Activated CD4-positive, alpha-beta memory T cell treated with anti-CD3 and anti-CD28 coated beads for 36 hours (primary cell): ENCODE measurements at regions not wholly inside any gene's neighbourhood (a gene's known extent, or its start where the extent isn't known, plus 50 kb on each side); places are given as distances from the start of the nearest gene placed in this dataset.
"Not testable (repeated sequence)": the region's sequence is repeated elsewhere in the genome, so short reads cannot be mapped to it uniquely, and the experiment has no call there.

ENCODE experiments used
- CTCF ChIA-PET: fragments of 350-600 bp; sonication (Branson Sonifier 250); formaldehyde crosslinking; loops from one replicate; lab custom pipeline; 2021; ENCODE audit warnings: antibody characterized with exemption, inconsistent platforms; lab: Charles Lee
- POLR2A ChIA-PET: fragments of 350-600 bp; sonication (Branson Sonifier 250); formaldehyde crosslinking; loops from one replicate; lab custom pipeline; 2021; ENCODE audit warnings: antibody characterized with exemption; lab: Charles Lee
- DNase-seq: peaks from one replicate; pipeline ENCODE4 v3.0.0-alpha.2; 2020
- H3K27ac Mint-ChIP-seq: one replicate; pipeline ENCODE4 v1.8.0; 2021; ENCODE audit warnings: mixed read lengths
- H3K27me3 Mint-ChIP-seq: one replicate; pipeline ENCODE4 v1.8.0; 2021; ENCODE audit warnings: mixed read lengths
- H3K36me3 Mint-ChIP-seq: one replicate; pipeline ENCODE4 v1.8.0; 2021; ENCODE audit warnings: mixed read lengths
- H3K4me1 Mint-ChIP-seq: one replicate; pipeline ENCODE4 v1.8.0; 2021; ENCODE audit warnings: low read depth, mixed read lengths
- H3K4me3 Mint-ChIP-seq: one replicate; pipeline ENCODE4 v1.8.0; 2021; ENCODE audit warnings: mild to moderate bottlenecking, mixed read lengths
- H3K9me3 Mint-ChIP-seq: one replicate; pipeline ENCODE4 v1.8.0; 2021; ENCODE audit warnings: mixed read lengths
- intact Hi-C: fragments of 100-400 bp; cut with micrococcal nuclease; formaldehyde crosslinking; loops from one replicate; pipeline ENCODE4 v1.15.1; 2023

DNA sequence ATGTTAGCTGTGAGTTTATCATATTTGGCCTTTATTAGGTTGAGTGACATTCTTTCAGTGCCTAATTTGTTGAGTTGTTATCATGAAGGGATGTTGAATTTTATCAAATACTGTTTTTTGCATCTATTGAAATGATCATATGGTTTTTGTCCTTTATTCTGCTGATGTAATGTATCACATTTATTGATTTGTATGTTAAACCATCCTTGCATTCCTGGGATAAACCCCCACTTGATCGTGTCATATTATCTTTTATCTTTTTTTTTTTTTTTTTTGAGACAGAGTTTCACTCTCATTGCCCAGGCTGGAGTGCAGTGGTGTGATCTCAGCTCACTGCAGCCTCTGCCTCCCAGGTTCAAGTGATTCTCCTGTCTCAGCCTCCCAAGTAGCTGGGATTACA, 51.9 kb upstream of the MFGE8 start:
- CTCF ChIA-PET, H3K27me3 Mint-ChIP-seq, H3K36me3 Mint-ChIP-seq, POLR2A ChIA-PET, intact Hi-C loops, H3K4me3 Mint-ChIP-seq, H3K27ac Mint-ChIP-seq, H3K4me1 Mint-ChIP-seq, DNase-seq: not testable (repeated sequence)
- peaks cover 37% of the 10 kb centered on the region for H3K9me3 Mint-ChIP-seq

DNA sequence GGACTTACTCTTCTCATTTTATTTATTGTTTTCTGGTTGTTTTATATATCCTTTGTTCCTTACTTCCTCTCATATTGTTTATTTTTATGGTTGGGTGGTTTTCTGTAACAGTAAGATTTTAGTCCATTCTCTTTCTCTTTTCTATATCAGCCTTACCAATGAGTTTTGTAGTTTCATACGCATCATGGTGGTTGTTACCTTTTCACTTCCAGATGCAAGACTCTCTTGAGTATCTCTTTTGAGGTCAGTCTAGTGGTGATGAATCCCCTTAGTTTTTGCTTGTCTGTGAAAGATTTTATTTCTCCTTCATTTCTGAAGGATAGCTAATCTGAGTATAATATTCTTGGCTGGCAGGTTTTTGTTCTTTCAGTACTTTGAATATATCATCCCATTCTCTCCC, 57.1 kb upstream of the MFGE8 start:
- no peak overlapping the region for H3K27ac Mint-ChIP-seq
- POLR2A ChIA-PET: no interaction called here
- CTCF ChIA-PET: no interaction called here
- H3K36me3 Mint-ChIP-seq: peaks cover 8% of the 10 kb centered on the region
- H3K4me3 Mint-ChIP-seq: no peak overlapping the region
- peaks cover 25% of the 10 kb centered on the region for H3K9me3 Mint-ChIP-seq
- no peaks in the 10 kb centered on the region for H3K4me1 Mint-ChIP-seq
- peaks cover 2% of the 10 kb centered on the region for H3K27me3 Mint-ChIP-seq
- no peak for DNase-seq
- intact Hi-C loops: no loop called here

DNA sequence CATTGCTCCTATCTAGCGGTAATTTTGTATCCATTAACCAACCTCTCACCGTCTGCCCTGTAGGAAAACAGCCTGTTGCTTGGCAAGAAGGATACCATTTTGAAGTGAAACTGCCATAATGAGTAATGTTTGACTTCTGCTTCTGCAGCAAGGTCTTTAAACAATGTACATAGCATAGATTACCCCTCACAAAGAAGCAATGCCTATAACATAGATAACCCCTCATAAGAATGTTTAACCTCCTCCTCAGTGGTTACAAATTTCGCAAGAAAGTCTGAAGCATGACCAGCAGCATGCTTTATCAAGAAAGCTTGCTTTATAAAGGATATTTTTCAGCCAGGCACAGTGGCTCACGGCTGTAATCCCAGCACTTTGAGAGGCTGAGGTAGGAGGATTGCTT, 61.2 kb upstream of the MFGE8 start:
- ChIA-PET POLR2A (interaction anchor here (0.6 kb wide), 1 partner anchor 19 kb away, joined by 4 read pairs; no protein-coding TSS in a partner anchor), CTCF (interaction anchor here (1.4 kb wide), 1 partner anchor 70 kb away, joined by 6 read pairs; no protein-coding TSS in a partner anchor)
- no peak for DNase-seq
- Mint-ChIP-seq H3K27ac (no peak overlapping the region), H3K4me3 (no peak overlapping the region), H3K9me3 (peaks cover 10% of the 10 kb centered on the region), H3K4me1 (no peaks in the 10 kb centered on the region), H3K27me3 (peaks cover 7% of the 10 kb centered on the region), H3K36me3 (peaks cover 3% of the 10 kb centered on the region)
- intact Hi-C loops: no loop called here

DNA sequence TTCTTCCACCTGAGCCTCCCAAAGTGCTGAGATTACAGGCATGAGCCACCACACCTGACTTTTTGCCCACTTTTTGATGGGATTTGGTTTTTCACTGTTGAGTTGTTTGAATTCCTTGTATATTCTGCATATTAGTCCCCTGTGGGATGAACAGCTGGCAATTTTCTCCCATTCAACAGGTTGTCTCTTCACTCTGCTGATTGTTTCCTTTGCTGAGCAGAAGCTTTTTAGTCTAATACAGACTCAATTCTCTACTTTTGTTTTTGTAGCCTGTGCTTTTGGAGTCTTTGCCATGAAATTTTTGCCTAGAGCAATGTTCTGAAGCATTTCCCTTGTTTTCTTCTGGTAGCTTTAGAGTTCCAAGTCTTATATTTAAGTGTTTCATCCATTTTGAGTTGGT, 62.7 kb upstream of the MFGE8 start:
- Mint-ChIP-seq H3K27me3 (peaks cover 7% of the 10 kb centered on the region), H3K4me3 (no peak overlapping the region), H3K27ac (no peak overlapping the region), H3K9me3 (no peaks in the 10 kb centered on the region), H3K4me1 (no peaks in the 10 kb centered on the region), H3K36me3 (no peaks in the 10 kb centered on the region)
- DNase-seq: no peak
- POLR2A ChIA-PET: no interaction called here
- intact Hi-C loops: no loop called here
- CTCF ChIA-PET: no interaction called here

DNA sequence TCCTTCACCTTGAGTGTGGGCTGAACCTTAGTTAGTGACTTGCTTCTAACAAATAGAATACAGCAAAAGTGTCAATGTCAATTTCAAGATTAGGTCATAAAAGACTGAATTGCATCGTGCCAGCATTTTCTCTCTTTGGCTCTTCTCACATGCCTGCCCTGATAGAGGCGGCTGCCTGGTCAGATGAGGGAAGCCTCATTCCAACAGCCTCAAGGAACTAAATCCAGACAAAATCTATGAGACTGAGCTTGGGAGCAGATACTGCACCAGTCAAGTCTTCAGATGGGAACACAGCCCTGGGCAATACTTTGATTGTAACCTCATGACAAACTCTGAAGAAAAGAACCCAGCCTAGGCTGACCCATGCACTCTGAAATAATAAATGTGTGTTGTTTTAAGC, 63.5 kb upstream of the MFGE8 start:
- Mint-ChIP-seq H3K9me3 (no peaks in the 10 kb centered on the region), H3K4me1 (no peaks in the 10 kb centered on the region), H3K4me3 (no peak overlapping the region), H3K36me3 (no peaks in the 10 kb centered on the region), H3K27ac (no peak overlapping the region), H3K27me3 (peaks cover 7% of the 10 kb centered on the region)
- POLR2A ChIA-PET: no interaction called here
- no peak for DNase-seq
- CTCF ChIA-PET: no interaction called here
- intact Hi-C loops: no loop called here

DNA sequence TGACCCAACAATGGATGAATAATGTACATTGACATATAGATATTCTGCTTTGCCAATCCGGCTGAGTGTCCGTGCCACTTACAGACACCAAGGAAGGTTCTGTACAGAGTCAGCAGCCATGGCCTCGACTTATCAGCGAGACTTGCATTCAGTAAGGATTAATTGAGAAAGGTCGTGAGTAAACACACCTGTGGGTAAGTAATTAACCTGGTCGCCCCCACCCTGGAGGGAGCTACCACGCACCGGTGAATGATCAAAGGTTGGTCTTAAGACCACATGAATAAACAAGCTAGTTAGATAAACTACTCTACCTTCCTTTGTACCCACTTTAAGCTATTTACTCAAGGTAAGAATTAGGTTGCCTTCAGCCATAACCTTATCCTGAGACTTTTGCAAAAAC, 66.5 kb upstream of the MFGE8 start:
- intact Hi-C loops: no loop called here

DNA sequence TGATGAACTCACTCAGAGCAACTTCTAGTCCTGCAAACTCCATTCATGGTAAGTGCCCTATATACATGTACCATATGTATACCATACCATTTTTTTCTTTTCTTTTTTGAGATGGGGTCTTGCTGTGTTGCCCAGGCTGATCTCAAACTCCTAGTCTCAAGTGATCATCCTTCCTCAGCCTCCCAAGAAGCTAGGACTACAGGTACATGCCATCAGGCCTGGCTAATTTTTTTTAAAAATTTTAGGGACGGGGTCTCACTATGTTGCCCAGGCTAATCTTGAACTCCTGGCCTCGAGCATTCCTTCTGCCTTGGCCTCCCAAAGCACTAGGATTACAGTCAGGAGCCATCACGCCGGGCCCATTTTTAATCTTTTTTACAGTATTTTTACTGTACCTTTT, 67.3 kb upstream of the MFGE8 start:
- intact Hi-C loops: no loop called here
- ChIA-PET CTCF (interaction anchor here (1.3 kb wide), 1 partner anchor 76 kb away, joined by 4 read pairs; no protein-coding TSS in a partner anchor), POLR2A (no interaction called here)
- no peak for DNase-seq
- Mint-ChIP-seq H3K27me3 (peaks cover 5% of the 10 kb centered on the region), H3K27ac (no peak overlapping the region), H3K4me3 (no peak overlapping the region), H3K4me1 (no peaks in the 10 kb centered on the region), H3K9me3 (no peaks in the 10 kb centered on the region), H3K36me3 (no peaks in the 10 kb centered on the region)

More for the DNA sequence above, 66.5 kb upstream of the MFGE8 start:
- Mint-ChIP-seq H3K9me3 (no peaks in the 10 kb centered on the region), H3K4me1 (no peaks in the 10 kb centered on the region), H3K27ac (no peak overlapping the region), H3K36me3 (no peaks in the 10 kb centered on the region), H3K27me3 (peaks cover 5% of the 10 kb centered on the region), H3K4me3 (no peak overlapping the region)
- CTCF ChIA-PET: interaction anchor here (0.5 kb wide), 1 partner anchor 191 kb away, joined by 3 read pairs; no protein-coding TSS in a partner anchor
- DNase-seq: no peak
- POLR2A ChIA-PET: no interaction called here

DNA sequence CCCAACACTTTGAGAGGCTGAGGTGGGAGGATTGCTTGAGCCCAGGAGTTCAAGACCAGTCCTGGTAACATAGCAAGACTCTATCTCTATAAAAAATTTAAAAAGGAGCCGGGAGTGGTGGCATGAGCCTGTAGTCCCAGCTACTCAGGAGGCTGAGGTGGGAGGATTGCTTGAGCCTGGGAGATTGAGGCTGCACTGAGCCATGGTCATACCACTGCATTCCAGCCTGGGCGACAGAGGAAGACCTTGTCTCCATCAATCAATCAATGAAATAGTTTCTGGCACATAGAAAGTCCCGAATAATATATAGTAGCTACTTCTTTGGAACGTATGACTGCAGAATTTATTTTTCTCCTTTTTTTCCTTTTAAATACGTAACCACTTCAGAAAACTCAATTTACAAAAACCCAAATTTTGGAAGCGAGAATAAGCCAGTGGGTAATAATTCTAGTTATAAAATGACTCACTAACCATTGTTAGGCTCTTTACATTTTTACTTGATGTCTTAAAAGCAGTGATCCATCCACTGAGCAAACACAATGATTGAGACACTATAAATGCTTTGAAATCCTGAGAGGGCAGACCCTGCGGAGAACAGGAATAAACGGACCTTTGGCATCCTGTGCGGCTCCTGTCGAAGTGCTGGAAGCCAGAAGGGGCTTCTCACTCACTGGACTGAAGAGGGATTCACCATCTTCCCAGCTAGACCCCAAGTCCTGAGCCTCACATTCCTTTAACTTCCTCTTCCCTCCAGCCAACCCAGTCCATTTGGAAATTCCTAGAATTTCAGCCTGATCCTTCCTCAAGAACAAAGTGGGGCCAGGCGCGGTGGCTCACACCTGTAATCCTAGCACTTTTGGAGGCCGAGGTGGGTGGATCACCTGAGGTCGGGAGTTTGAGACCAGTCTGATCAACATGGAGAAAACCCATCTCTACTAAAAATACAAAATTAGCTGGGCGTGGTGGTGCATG, 68.4 kb upstream of the MFGE8 start:
- no peak for DNase-seq
- H3K36me3 Mint-ChIP-seq: no peaks in the 10 kb centered on the region
- no peak overlapping the region for H3K4me3 Mint-ChIP-seq
- H3K4me1 Mint-ChIP-seq: no peaks in the 10 kb centered on the region
- no peaks in the 10 kb centered on the region for H3K9me3 Mint-ChIP-seq
- intact Hi-C loops: no loop called here
- ChIA-PET CTCF (interaction anchor here (1.3 to 1.5 kb wide), 2 partner anchors 77 kb away, joined by 4 to 10 read pairs; no protein-coding TSS in a partner anchor), POLR2A (no interaction called here)
- H3K27me3 Mint-ChIP-seq: peaks cover 1% of the 10 kb centered on the region
- H3K27ac Mint-ChIP-seq: no peak overlapping the region

DNA sequence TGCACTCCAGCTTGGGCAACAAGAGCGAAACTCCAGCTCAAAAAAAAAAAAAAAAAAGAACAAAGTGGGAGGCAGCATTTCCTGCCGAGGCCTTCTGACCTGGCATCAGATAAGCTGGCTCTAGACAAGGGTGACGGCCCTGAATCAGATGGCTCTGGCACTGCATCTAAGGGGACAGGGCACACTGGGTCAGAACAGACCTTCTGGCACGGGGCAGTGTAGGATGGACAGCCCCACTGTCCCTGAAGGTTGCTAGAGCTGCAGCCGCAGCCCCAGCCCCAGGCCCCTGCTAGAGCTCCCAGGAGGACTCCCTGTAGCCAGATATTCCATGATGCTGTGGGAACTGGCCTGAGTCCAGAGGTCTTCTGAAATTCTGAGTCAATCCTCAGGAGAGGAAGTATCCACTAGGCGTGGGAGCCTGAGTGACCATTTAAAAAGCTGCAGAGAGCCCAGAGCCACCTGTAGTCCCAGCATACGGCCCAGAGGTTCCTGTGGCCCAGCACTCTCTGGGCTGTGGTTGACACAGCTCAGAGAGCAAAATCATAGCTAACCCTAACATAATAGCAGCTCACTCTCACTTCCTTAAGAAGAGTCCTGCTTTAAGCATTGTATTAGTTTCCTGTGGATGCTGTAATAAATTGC, 69.2 kb upstream of the MFGE8 start:
- Mint-ChIP-seq H3K27ac (no peak overlapping the region), H3K4me1 (no peaks in the 10 kb centered on the region), H3K4me3 (no peak overlapping the region), H3K27me3 (no peaks in the 10 kb centered on the region), H3K9me3 (no peaks in the 10 kb centered on the region), H3K36me3 (no peaks in the 10 kb centered on the region)
- no peak for DNase-seq
- intact Hi-C loops: no loop called here
- ChIA-PET CTCF (interaction anchor here (1.5 kb wide), 1 partner anchor 78 kb away, joined by 10 read pairs; no protein-coding TSS in a partner anchor), POLR2A (no interaction called here)

DNA sequence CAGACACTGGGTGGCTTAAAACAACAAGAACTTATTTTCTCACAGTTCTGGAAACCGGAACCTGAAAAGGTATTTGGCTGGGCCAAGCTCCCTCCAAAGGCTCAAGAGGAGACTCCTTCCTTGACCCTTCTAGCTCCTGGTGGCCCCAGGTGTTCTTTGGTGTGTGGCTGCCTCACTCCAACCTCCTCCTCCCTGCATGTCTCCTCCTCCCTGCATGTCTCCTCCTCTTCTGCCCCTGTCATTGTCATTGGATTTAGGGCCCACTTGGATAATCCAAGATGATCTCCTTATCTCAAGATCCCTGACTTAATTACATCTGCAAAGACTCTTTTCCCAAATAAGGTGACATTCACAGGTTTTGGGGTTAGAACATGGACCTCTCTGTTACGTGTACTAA, 69.8 kb upstream of the MFGE8 start:
- intact Hi-C loops: no loop called here
- H3K4me1 Mint-ChIP-seq: no peaks in the 10 kb centered on the region
- H3K9me3 Mint-ChIP-seq: no peaks in the 10 kb centered on the region
- no peak overlapping the region for H3K4me3 Mint-ChIP-seq
- no peak for DNase-seq
- POLR2A ChIA-PET: no interaction called here
- H3K27me3 Mint-ChIP-seq: no peaks in the 10 kb centered on the region
- H3K36me3 Mint-ChIP-seq: no peaks in the 10 kb centered on the region
- CTCF ChIA-PET: interaction anchor here (1.5 kb wide), 1 partner anchor 78 kb away, joined by 10 read pairs; no protein-coding TSS in a partner anchor
- H3K27ac Mint-ChIP-seq: no peak overlapping the region

DNA sequence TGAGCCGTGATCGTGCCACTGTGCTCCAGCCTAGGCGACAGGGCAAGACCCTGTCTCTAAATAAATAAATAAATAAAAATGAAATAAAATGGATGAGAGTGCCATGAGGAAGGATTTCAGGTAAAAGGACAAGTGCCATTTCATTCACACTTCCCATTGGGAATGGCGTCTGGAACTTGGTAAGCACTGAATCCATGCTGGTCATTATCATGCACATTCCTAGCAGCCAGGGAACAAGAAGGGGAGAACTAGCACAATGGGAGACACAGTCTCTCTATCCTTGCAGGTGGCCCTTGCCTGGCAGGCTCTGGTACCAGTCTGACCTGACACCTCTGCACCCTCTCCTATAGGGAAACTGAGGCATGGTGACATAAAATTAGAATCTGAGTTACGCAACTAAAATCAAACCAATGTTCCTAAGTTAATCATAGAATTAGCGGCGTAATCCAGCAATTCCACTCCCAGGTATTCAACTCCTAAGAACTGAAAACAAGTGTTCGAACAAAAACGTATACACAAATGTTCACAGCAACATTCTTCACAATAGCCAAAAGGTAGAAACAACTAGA, 70.8 kb upstream of the MFGE8 start:
- ChIA-PET CTCF (no interaction called here), POLR2A (no interaction called here)
- Mint-ChIP-seq H3K4me1 (no peaks in the 10 kb centered on the region), H3K27ac (no peak overlapping the region), H3K36me3 (no peaks in the 10 kb centered on the region), H3K9me3 (no peaks in the 10 kb centered on the region), H3K4me3 (no peak overlapping the region), H3K27me3 (no peaks in the 10 kb centered on the region)
- intact Hi-C loops: no loop called here
- DNase-seq: no peak
